ENCODE measurements at regions not wholly inside any gene's neighbourhood (a gene's known extent, or its start where the extent isn't known, plus 50 kb on each side); places are given as distances from the start of the nearest gene placed in this dataset.

DNA sequence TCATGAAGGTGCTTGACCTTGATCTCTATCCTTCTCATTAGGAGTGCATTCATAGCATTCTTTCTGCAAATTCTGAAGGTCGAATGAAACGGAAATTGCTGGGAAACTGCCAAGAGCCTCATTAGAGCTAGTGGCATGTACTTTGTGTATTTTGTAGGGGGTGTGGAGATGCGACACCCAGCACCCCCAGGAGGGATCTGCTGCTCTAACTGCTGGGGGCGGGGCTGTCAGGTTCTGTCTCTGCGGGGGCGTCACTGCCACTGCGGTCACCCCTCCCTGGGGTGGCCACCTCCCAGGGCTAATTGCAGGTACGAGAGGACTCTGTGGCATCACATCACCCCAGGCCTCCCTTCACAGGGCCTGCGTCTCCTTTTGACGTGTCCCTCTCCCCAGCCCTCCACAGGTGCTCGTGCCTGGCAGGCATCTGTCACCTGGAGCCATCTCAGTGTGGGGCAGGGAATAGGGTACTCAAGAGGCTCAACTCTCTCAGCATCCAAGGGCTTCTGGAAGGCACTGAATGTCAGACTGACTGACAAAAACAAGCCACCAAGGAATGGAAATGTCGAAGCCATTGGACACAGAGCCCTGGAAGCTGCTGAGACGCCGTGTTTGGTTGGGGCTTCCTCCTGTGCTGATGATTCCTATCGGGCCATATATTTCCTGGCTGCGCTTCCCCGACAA, 151.1 kb downstream of the ACTR3B start:
- WGBS, 2 donors (ENCODE audit: low coverage in 1 of 2) = 74% methylated on average over 17 of the region's 17 CpGs; no CpG with 5 or more reads in 1 of the 2 donors
- DNase-seq = no peak
- intact Hi-C loops (cut with DNase I; ENCODE audit: low total_unique reads) = no loop called here

DNA sequence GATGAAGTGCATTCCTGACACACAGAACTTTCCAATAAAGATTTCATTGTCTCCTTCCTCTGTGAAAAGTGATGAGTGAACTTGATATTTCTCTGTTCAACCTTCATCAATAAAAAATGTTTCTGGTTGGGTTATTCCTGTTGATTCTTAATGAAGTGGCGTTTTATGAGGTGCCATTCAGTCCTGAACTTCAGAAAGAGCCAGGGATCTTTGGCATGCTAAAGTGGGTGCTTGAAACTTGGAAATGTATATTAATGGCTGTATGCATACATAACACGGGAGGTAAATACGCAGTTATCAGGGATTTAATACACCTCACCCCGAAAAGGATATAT, 151.6 kb downstream of the ACTR3B start:
- Histone ChIP-seq H3K4me3 (no peak overlapping the region), H3K9me3 (no peaks in the 10 kb centered on the region), H3K4me1 (no peaks in the 10 kb centered on the region), H3K36me3 (no peaks in the 10 kb centered on the region), H3K27ac (no peak overlapping the region), H3K27me3 (no peaks in the 10 kb centered on the region)
- intact Hi-C loops (cut with DNase I; ENCODE audit: low total_unique reads) = no loop called here
- no peak for DNase-seq
- TF ChIP-seq POLR2AphosphoS5 (IDR thresholded peaks at IDR 0.05) (no peak), POLR2A (IDR thresholded peaks at IDR 0.05) (no peak), EP300 (IDR thresholded peaks at IDR 0.05; ENCODE audit: low read depth) (no peak)
- TF ChIP-seq, protein P1, sequence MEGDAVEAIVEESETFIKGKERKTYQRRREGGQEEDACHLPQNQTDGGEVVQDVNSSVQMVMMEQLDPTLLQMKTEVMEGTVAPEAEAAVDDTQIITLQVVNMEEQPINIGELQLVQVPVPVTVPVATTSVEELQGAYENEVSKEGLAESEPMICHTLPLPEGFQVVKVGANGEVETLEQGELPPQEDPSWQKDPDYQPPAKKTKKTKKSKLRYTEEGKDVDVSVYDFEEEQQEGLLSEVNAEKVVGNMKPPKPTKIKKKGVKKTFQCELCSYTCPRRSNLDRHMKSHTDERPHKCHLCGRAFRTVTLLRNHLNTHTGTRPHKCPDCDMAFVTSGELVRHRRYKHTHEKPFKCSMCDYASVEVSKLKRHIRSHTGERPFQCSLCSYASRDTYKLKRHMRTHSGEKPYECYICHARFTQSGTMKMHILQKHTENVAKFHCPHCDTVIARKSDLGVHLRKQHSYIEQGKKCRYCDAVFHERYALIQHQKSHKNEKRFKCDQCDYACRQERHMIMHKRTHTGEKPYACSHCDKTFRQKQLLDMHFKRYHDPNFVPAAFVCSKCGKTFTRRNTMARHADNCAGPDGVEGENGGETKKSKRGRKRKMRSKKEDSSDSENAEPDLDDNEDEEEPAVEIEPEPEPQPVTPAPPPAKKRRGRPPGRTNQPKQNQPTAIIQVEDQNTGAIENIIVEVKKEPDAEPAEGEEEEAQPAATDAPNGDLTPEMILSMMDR (IDR thresholded peaks at IDR 0.05) = no peak
- in situ Hi-C loops (cut with MboI; ENCODE audit: low pct_ligation_motif_present in 1 of 4, low pct_unique_long_range_greater_than_20kb in 1 of 4, low sequenced_read_pairs in 3 of 4) = no loop called here
- WGBS, 2 donors (ENCODE audit: low coverage in 1 of 2) = 81 to 84% methylated on average over 4 of the region's 4 CpGs

More for the DNA sequence above, 151.1 kb downstream of the ACTR3B start:
- H3K4me1 ChIP-seq = no peaks in the 10 kb centered on the region
- in situ Hi-C loops (cut with MboI; ENCODE audit: low pct_ligation_motif_present in 1 of 4, low pct_unique_long_range_greater_than_20kb in 1 of 4, low sequenced_read_pairs in 3 of 4) = no loop called here
- H3K36me3 ChIP-seq = no peaks in the 10 kb centered on the region
- no peak for TF ChIP-seq POLR2A (IDR thresholded peaks at IDR 0.05)
- no peak for TF ChIP-seq EP300 (IDR thresholded peaks at IDR 0.05; ENCODE audit: low read depth)
- TF ChIP-seq, protein P1 (IDR thresholded peaks at IDR 0.05) = no peak
- TF ChIP-seq POLR2AphosphoS5 (IDR thresholded peaks at IDR 0.05) = no peak
- H3K27me3 ChIP-seq = no peaks in the 10 kb centered on the region
- H3K4me3 ChIP-seq = no peak overlapping the region
- H3K27ac ChIP-seq = no peak overlapping the region
- H3K9me3 ChIP-seq = no peaks in the 10 kb centered on the region

DNA sequence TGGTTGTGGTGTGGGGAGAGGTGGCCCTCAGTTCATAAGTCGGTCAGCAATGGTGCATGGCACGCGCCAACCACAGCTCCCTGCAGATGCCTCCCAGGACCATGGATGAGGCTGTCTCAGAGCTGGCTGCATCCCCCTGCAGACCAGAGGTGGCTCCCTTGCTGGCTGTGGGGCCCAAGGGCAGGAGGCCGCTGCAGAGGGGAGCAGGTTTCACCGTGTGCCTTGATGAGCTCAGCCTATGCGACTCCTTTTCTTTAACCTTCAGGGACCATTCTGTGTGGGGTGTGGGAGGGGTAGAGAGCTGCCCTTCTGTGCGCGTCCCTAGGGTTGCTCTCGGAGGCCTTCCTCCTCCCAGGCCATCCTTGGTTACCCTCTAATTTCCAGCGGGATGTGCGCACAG, 152.4 kb downstream of the ACTR3B start:
- Histone ChIP-seq H3K27ac (no peak overlapping the region), H3K4me3 (no peak overlapping the region), H3K36me3 (no peaks in the 10 kb centered on the region), H3K4me1 (no peaks in the 10 kb centered on the region), H3K9me3 (no peaks in the 10 kb centered on the region), H3K27me3 (no peaks in the 10 kb centered on the region)
- TF ChIP-seq, protein P1 (IDR thresholded peaks at IDR 0.05) = no peak
- TF ChIP-seq POLR2A (IDR thresholded peaks at IDR 0.05) (no peak), POLR2AphosphoS5 (IDR thresholded peaks at IDR 0.05) (no peak), EP300 (IDR thresholded peaks at IDR 0.05; ENCODE audit: low read depth) (no peak)
- intact Hi-C loops (cut with DNase I; ENCODE audit: low total_unique reads) (no loop called here), in situ Hi-C loops (cut with MboI; ENCODE audit: low pct_ligation_motif_present in 1 of 4, low pct_unique_long_range_greater_than_20kb in 1 of 4, low sequenced_read_pairs in 3 of 4) (no loop called here)
- 94 to 100% methylated on average over 1 to 11 of the region's 11 CpGs for WGBS, 2 donors (ENCODE audit: low coverage in 1 of 2)
- no peak for DNase-seq

DNA sequence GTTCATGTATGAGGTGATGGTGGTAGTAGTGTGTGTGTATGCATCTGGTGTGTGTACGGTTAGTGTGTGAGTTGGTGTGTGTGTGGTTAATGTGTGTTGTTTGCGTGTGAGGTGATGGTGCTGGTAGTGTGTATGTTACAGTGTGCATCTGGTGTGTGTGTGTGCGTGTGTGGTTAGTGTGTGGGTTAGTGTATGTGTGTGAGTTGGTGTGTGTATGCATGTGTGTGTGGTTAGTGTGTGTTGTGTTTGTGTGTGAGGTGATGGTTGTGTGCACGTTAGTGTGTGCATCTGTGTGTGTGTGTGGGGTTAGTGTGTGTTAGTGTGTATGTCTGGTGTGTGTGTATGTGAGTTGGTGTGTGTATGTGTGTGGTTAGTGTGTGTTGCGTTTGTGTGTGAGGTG, 153.0 kb downstream of the ACTR3B start:
- WGBS, 2 donors (ENCODE audit: low coverage in 1 of 2) = 93 to 98% methylated on average over 5 of the region's 5 CpGs
- in situ Hi-C loops (cut with MboI; ENCODE audit: low pct_ligation_motif_present in 1 of 4, low pct_unique_long_range_greater_than_20kb in 1 of 4, low sequenced_read_pairs in 3 of 4) (no loop called here), intact Hi-C loops (cut with DNase I; ENCODE audit: low total_unique reads) (no loop called here)
- no peak overlapping the region for H3K27ac ChIP-seq
- DNase-seq = no peak
- no peaks in the 10 kb centered on the region for H3K9me3 ChIP-seq
- no peaks in the 10 kb centered on the region for H3K27me3 ChIP-seq
- H3K4me3 ChIP-seq = no peak overlapping the region
- TF ChIP-seq EP300 (IDR thresholded peaks at IDR 0.05; ENCODE audit: low read depth) = no peak
- TF ChIP-seq, protein P1 (IDR thresholded peaks at IDR 0.05) = no peak
- TF ChIP-seq POLR2A (IDR thresholded peaks at IDR 0.05) = no peak
- no peak for TF ChIP-seq POLR2AphosphoS5 (IDR thresholded peaks at IDR 0.05)
- H3K36me3 ChIP-seq = no peaks in the 10 kb centered on the region
- no peaks in the 10 kb centered on the region for H3K4me1 ChIP-seq
